Smooth muscle cell (in vitro differentiated cells): ENCODE measurements at regions not wholly inside any gene's neighbourhood (a gene's known extent, or its start where the extent isn't known, plus 50 kb on each side); places are given as distances from the start of the nearest gene placed in this dataset.

Experiments
- DNase-seq: peaks from one replicate; lab custom pipeline; 2025; ENCODE audit not compliant: unreplicated experiment; lab: John Stamatoyannopoulos, UW
- H2AFZ ChIP-seq: fragments of 200-600 bp; sonication (generic); 2 replicates; pipeline ENCODE4 v1.6.0; 2016; ENCODE audit warnings: antibody characterized with exemption, low read depth, mild to moderate bottlenecking
- H3F3A ChIP-seq: fragments of 200-600 bp; sonication (generic); 2 replicates; pipeline ENCODE4 v1.6.0; 2017; ENCODE audit warnings: antibody characterized with exemption, low read depth
- H3K27ac ChIP-seq: fragments of 200-600 bp; sonication (generic); 2 replicates; pipeline ENCODE4 v1.5.1; 2016; ENCODE audit warnings: low read depth, mild to moderate bottlenecking
- H3K27me3 ChIP-seq: fragments of 200-600 bp; sonication (generic); 2 replicates; pipeline ENCODE4 v1.6.1; 2016; ENCODE audit warnings: low read depth, mild to moderate bottlenecking
- H3K36me3 ChIP-seq: fragments of 200-600 bp; sonication (generic); 2 replicates; pipeline ENCODE4 v1.5.1; 2016; ENCODE audit warnings: low read depth
- H3K4me1 ChIP-seq: fragments of 200-600 bp; sonication (generic); 2 replicates; pipeline ENCODE4 v1.5.1; 2016; ENCODE audit warnings: low read depth
- H3K4me2 ChIP-seq: fragments of 200-600 bp; sonication (generic); 2 replicates; pipeline ENCODE4 v1.6.0; 2016; ENCODE audit warnings: mild to moderate bottlenecking
- H3K4me3 ChIP-seq: fragments of 200-600 bp; sonication (generic); 2 replicates; pipeline ENCODE4 v1.5.1; 2016; ENCODE audit warnings: mild to moderate bottlenecking
- H3K79me2 ChIP-seq: fragments of 200-600 bp; sonication (generic); 2 replicates; pipeline ENCODE4 v1.6.0; 2016; ENCODE audit warnings: low read depth, mild to moderate bottlenecking
- H3K9ac ChIP-seq: fragments of 200-600 bp; sonication (generic); 2 replicates; pipeline ENCODE4 v1.6.0; 2016; ENCODE audit warnings: low read depth
- H3K9me3 ChIP-seq: fragments of 200-600 bp; sonication (generic); replicated peaks from 2 replicates; pipeline ENCODE4 v1.5.1; 2016; ENCODE audit warnings: low read depth
- H4K20me1 ChIP-seq: fragments of 200-600 bp; sonication (generic); 2 replicates; pipeline ENCODE4 v1.6.0; 2016; ENCODE audit warnings: low read depth
- CTCF ChIP-seq: fragments of 200-600 bp; sonication (generic); IDR thresholded peaks from 2 replicates; pipeline ENCODE4 v1.5.1; 2017; ENCODE audit warnings: borderline replicate concordance, mild to moderate bottlenecking, antibody characterized with exemption; ENCODE audit not compliant: insufficient read depth, poor library complexity, severe bottlenecking
- WGBS: methylation state at CpG from one replicate; pipeline ENCODE4 v1.1.7; 2016; ENCODE audit warnings: low lambda C conversion rate; 5-methylcytosine and 5-hydroxymethylcytosine counted together

- Histone ChIP-seq H4K20me1 (no peaks in the 10 kb centered on the region), H3K27ac (no peak overlapping the region), H3F3A (no peaks in the 10 kb centered on the region), H3K4me1 (no peaks in the 10 kb centered on the region), H3K4me2 (no peak overlapping the region), H3K79me2 (no peaks in the 10 kb centered on the region), H3K4me3 (no peak overlapping the region), H3K27me3 (no peaks in the 10 kb centered on the region), H3K9ac (no peak overlapping the region), H3K36me3 (no peaks in the 10 kb centered on the region), H2AFZ (no peak overlapping the region), H3K9me3 (no peaks in the 10 kb centered on the region)
- no peak for TF ChIP-seq CTCF
- DNase-seq, result no peak
- 62% methylated on average over 1 of the region's 1 CpG for WGBS
Measured at GRCh38 chr1:195082183-195082582, 1526.1 kb downstream of the KCNT2 start.

DNA sequence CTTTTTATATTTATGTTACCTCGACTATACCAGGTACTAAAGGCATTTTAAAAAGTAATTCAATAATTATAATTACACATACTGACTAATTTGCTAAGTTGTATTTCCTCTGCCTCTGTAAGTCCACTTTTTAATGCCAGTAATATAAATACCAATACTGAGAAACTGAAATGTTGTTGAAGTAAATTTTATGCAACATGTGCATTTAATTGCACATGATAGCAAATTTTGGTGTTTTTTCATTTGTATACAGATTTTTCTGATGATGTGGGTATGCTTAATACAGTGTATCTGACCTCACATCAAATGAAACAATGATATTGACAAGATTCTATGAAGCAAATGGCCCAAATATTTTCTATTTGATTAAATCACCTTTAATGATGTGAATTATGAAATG is 1531.6 kb downstream of the KCNT2 start:
- H3K4me2 ChIP-seq, result no peak overlapping the region
- H3K27me3 ChIP-seq, result no peaks in the 10 kb centered on the region
- H4K20me1 ChIP-seq, result no peaks in the 10 kb centered on the region
- WGBS, result 70% methylated on average over 1 of the region's 1 CpG
- H3F3A ChIP-seq, result no peaks in the 10 kb centered on the region
- no peaks in the 10 kb centered on the region for H3K36me3 ChIP-seq
- no peak for DNase-seq
- TF ChIP-seq CTCF, result no peak
- no peak overlapping the region for H3K4me3 ChIP-seq
- H3K27ac ChIP-seq, result no peak overlapping the region
- no peaks in the 10 kb centered on the region for H3K9me3 ChIP-seq
- no peak overlapping the region for H3K9ac ChIP-seq
- no peak overlapping the region for H2AFZ ChIP-seq
- no peaks in the 10 kb centered on the region for H3K79me2 ChIP-seq
- H3K4me1 ChIP-seq, result no peaks in the 10 kb centered on the region

DNA sequence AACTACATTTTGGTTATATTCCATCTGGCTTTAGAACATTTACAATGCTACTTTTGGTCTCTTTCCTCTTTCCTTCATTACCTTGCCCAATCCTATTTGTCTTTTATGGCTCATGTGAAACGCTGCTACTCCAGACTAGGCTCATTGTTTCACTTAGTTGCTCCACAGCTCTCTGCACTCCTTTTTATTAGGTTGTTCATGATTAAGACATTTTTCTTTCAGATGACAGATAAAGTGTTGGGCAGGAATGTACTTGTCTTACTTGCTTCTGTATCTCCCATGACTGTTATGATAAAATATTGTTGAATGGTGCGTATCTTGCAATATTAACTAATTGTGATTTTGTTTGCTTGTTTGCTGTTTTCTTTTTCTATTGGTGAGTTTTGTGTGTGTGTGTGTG is 1532.3 kb downstream of the KCNT2 start:
- Histone ChIP-seq H3K36me3 (no peaks in the 10 kb centered on the region), H3K9ac (no peak overlapping the region), H3K27ac (no peak overlapping the region), H2AFZ (no peak overlapping the region), H3K27me3 (no peaks in the 10 kb centered on the region), H3F3A (no peaks in the 10 kb centered on the region), H3K9me3 (no peaks in the 10 kb centered on the region), H3K4me3 (no peak overlapping the region), H3K79me2 (no peaks in the 10 kb centered on the region), H4K20me1 (no peaks in the 10 kb centered on the region), H3K4me1 (no peaks in the 10 kb centered on the region), H3K4me2 (no peak overlapping the region)
- no peak for TF ChIP-seq CTCF
- DNase-seq, result no peak
- 84% methylated on average over 2 of the region's 2 CpGs for WGBS

- H3K4me1 ChIP-seq, result no peaks in the 10 kb centered on the region
- H3K79me2 ChIP-seq, result no peaks in the 10 kb centered on the region
- no peaks in the 10 kb centered on the region for H4K20me1 ChIP-seq
- H3K9ac ChIP-seq, result no peak overlapping the region
- no peak overlapping the region for H3K4me2 ChIP-seq
- no peaks in the 10 kb centered on the region for H3K27me3 ChIP-seq
- DNase-seq, result no peak
- H3K9me3 ChIP-seq, result no peaks in the 10 kb centered on the region
- H3K36me3 ChIP-seq, result no peaks in the 10 kb centered on the region
- H2AFZ ChIP-seq, result no peak overlapping the region
- 86% methylated on average over 6 of the region's 6 CpGs for WGBS
- H3K27ac ChIP-seq, result no peak overlapping the region
- no peak for TF ChIP-seq CTCF
- H3K4me3 ChIP-seq, result no peak overlapping the region
- H3F3A ChIP-seq, result no peaks in the 10 kb centered on the region
Measured at GRCh38 chr1:195071461-195071860, 1536.8 kb downstream of the KCNT2 start.
